Esophagus squamous epithelium (tissue), 5 donors: ENCODE measurements at regions not wholly inside any gene's neighbourhood (a gene's known extent, or its start where the extent isn't known, plus 50 kb on each side); places are given as distances from the start of the nearest gene placed in this dataset.

Experiments
- DNase-seq: peaks from one replicate; lab custom pipeline; 2025; lab: John Stamatoyannopoulos, UW
- H3K27ac ChIP-seq, 4 donors: fragments of 200-600 bp; sonication (generic); one replicate each; pipeline ENCODE4 v1.5.1; 2016 to 2019; ENCODE audit warnings: mild to moderate bottlenecking in 1 of 4
- H3K27me3 ChIP-seq, 4 donors: fragments of 200-600 bp; sonication (generic); 1 replicate in 3 of 4; 2 replicates in 1 of 4; pipeline versions ENCODE4 v1.5.1 to v1.6.0; 2017 to 2021; ENCODE audit warnings: antibody characterized with exemption in 1 of 4
- H3K36me3 ChIP-seq, 3 donors: fragments of 200-600 bp; sonication (generic); one replicate each; pipeline ENCODE4 v1.5.1; 2016 to 2019
- H3K4me1 ChIP-seq, 3 donors: fragments of 200-600 bp; sonication (generic); one replicate each; pipeline ENCODE4 v1.5.1; 2017 to 2019
- H3K4me3 ChIP-seq, 4 donors: fragments of 200-600 bp; sonication (generic); 1 replicate in 3 of 4; 2 replicates in 1 of 4; pipeline ENCODE4 v1.5.1; 2016 to 2019; ENCODE audit warnings: mild to moderate bottlenecking in 2 of 4, moderate library complexity in 1 of 4
- H3K9me3 ChIP-seq, 3 donors: fragments of 200-600 bp; sonication (generic); one replicate each; pipeline ENCODE4 v1.5.1; 2016 to 2019
- CTCF ChIP-seq, 6 experiments: fragments of 450-650 bp in 4 of 6; fragments of 200-600 bp in 2 of 6; sonication (generic) in 2 of 6; IDR thresholded peaks; one replicate each; pipeline ENCODE4 v1.5.1; 2016 to 2019; ENCODE audit warnings: antibody characterized with exemption in 6 of 6, mild to moderate bottlenecking in 4 of 6, moderate library complexity in 4 of 6
- POLR2A ChIP-seq, 4 donors: fragments of 450-650 bp; IDR thresholded peaks; one replicate each; pipeline ENCODE4 v1.6.1; 2017; ENCODE audit warnings: antibody characterized with exemption in 4 of 4, mild to moderate bottlenecking in 4 of 4, moderate library complexity in 3 of 4
- WGBS, 2 donors: methylation state at CpG; one replicate each; pipeline ENCODE4 v1.1.5; 2018; 5-methylcytosine and 5-hydroxymethylcytosine counted together
- intact Hi-C: fragments of 100-400 bp; cut with DNase I; formaldehyde crosslinking; loops from one replicate; pipeline ENCODE4 v1.15.0; 2022
- donor health status: DM: yes; HTN: yes; CAD: no.

- H3K4me3 ChIP-seq = no peak overlapping the region
- intact Hi-C loops = no loop called here
- H3K9me3 ChIP-seq = no peaks in the 10 kb centered on the region
- TF ChIP-seq POLR2A (IDR thresholded peaks at IDR 0.05) (no peak), CTCF (IDR thresholded peaks at IDR 0.05) (peak in 5 of 6 experiments; percentile 32 to 54 (median 42))
- H3K27ac ChIP-seq = no peak overlapping the region
- H3K4me1 ChIP-seq = peaks cover 0 to 14% (median 0%) of the 10 kb centered on the region in 3 donors
- H3K36me3 ChIP-seq = no peaks in the 10 kb centered on the region
- H3K27me3 ChIP-seq = no peaks in the 10 kb centered on the region
- WGBS, 2 donors = 7 to 14% methylated on average over 6 of the region's 6 CpGs
- no peak for DNase-seq
Measured at GRCh38 chr18:33839452-33840211, 261.6 kb downstream of the ASXL3 start.

DNA sequence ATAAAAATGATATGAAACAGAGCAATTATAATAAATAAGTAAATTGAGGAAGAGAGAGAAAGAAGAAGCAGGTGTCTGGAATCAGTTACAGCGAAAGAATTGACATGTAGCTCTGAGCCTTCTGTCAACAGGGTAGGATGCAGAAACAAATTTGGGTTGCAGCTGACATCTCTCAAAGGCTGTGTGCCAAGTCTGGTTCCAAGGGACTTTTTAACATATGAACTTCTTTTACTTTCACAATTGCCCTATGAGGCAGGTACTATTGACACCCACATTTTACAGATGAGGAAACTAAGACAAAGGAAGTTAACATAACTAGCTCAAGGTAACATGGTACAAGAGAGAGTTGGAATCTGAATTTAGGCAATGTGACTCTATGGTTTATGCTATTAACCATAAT is 260.0 kb downstream of the ASXL3 start:
- Histone ChIP-seq H3K36me3 (no peaks in the 10 kb centered on the region), H3K9me3 (no peaks in the 10 kb centered on the region), H3K4me1 (peaks cover 0 to 14% (median 0%) of the 10 kb centered on the region in 3 donors), H3K27ac (no peak overlapping the region), H3K4me3 (no peak overlapping the region), H3K27me3 (no peaks in the 10 kb centered on the region)
- 83 to 94% methylated on average over 1 of the region's 1 CpG for WGBS, 2 donors
- DNase-seq = no peak
- intact Hi-C loops = no loop called here
- TF ChIP-seq CTCF (IDR thresholded peaks at IDR 0.05) (no peak), POLR2A (IDR thresholded peaks at IDR 0.05) (no peak)

GRCh38 chr18:33837191-33837590 is 259.2 kb downstream of the ASXL3 start:
- H3K27ac ChIP-seq = no peak overlapping the region
- DNase-seq = no peak
- no peak overlapping the region for H3K4me3 ChIP-seq
- H3K27me3 ChIP-seq = no peaks in the 10 kb centered on the region
- H3K4me1 ChIP-seq = peaks cover 0 to 14% (median 0%) of the 10 kb centered on the region in 3 donors
- intact Hi-C loops = no loop called here
- no peaks in the 10 kb centered on the region for H3K9me3 ChIP-seq
- H3K36me3 ChIP-seq = no peaks in the 10 kb centered on the region
- TF ChIP-seq CTCF (IDR thresholded peaks at IDR 0.05) (no peak), POLR2A (IDR thresholded peaks at IDR 0.05) (no peak)

- H3K27ac ChIP-seq = no peak overlapping the region
- TF ChIP-seq CTCF (IDR thresholded peaks at IDR 0.05) (no peak), POLR2A (IDR thresholded peaks at IDR 0.05) (no peak)
Measured at GRCh38 chr18:33836564-33836963, 258.5 kb downstream of the ASXL3 start.

GRCh38 chr18:33835419-33835818 is 257.4 kb downstream of the ASXL3 start:
- intact Hi-C loops = no loop called here
- no peak for DNase-seq
- Histone ChIP-seq H3K27ac (no peak overlapping the region), H3K9me3 (peaks cover 0 to 5% (median 0%) of the 10 kb centered on the region in 3 donors), H3K4me1 (peaks cover 0 to 14% (median 0%) of the 10 kb centered on the region in 3 donors), H3K36me3 (no peaks in the 10 kb centered on the region), H3K4me3 (no peak overlapping the region), H3K27me3 (no peaks in the 10 kb centered on the region)
- WGBS, 2 donors = 89 to 91% methylated on average over 7 of the region's 7 CpGs
- TF ChIP-seq CTCF (IDR thresholded peaks at IDR 0.05) (no peak), POLR2A (IDR thresholded peaks at IDR 0.05) (no peak)

More at GRCh38 chr18:33836564-33836963, 258.5 kb downstream of the ASXL3 start:
- WGBS, 2 donors = 64 to 66% methylated on average over 4 of the region's 4 CpGs
- Histone ChIP-seq H3K36me3 (no peaks in the 10 kb centered on the region), H3K4me3 (no peak overlapping the region), H3K9me3 (peaks cover 0 to 5% (median 0%) of the 10 kb centered on the region in 3 donors), H3K27me3 (no peaks in the 10 kb centered on the region), H3K4me1 (peaks cover 0 to 14% (median 0%) of the 10 kb centered on the region in 3 donors)
- DNase-seq = no peak
- intact Hi-C loops = no loop called here
